Choroid plexus epithelial cell (primary cell): ENCODE measurements at regions not wholly inside any gene's neighbourhood (a gene's known extent, or its start where the extent isn't known, plus 50 kb on each side); places are given as distances from the start of the nearest gene placed in this dataset.

ENCODE experiments used
- DNase-seq: peaks from one replicate; pipeline ENCODE4 v3.0.0-alpha.2; 2010; ENCODE audit warnings: low read depth
- H3K4me3 ChIP-seq: 2 replicates; pipeline ENCODE4 v1.5.1; 2011; ENCODE audit warnings: low read depth, mild to moderate bottlenecking, control low read depth, low read length, moderate library complexity
- CTCF ChIP-seq: conservative IDR thresholded peaks from 2 replicates; pipeline ENCODE4 v1.5.1; 2011; ENCODE audit warnings: low read depth, mild to moderate bottlenecking, control low read depth, inconsistent platforms, low read length, moderate library complexity

GRCh38 chr6:139891471-139891870 is 517.0 kb upstream of the CITED2 start:
- no peak for TF ChIP-seq CTCF
- peak; percentile 25 for DNase-seq
- no peak overlapping the region for H3K4me3 ChIP-seq

- no peak for TF ChIP-seq CTCF
- DNase-seq, result peak; percentile 61
- no peak overlapping the region for H3K4me3 ChIP-seq
These were observed 514.3 kb upstream of the CITED2 start for GRCh38 chr6:139888681-139889122.

- H3K4me3 ChIP-seq, result no peak overlapping the region
- no peak for DNase-seq
- TF ChIP-seq CTCF, result no peak
These were observed 512.8 kb upstream of the CITED2 start for GRCh38 chr6:139887275-139887674.

- H3K4me3 ChIP-seq, result no peak overlapping the region
- no peak for DNase-seq
- TF ChIP-seq CTCF, result no peak
These were observed 511.9 kb upstream of the CITED2 start for GRCh38 chr6:139886396-139886795.

GRCh38 chr6:139885909-139886308 is 511.5 kb upstream of the CITED2 start:
- no peak overlapping the region for H3K4me3 ChIP-seq
- no peak for TF ChIP-seq CTCF
- DNase-seq, result no peak

- no peak overlapping the region for H3K4me3 ChIP-seq
- DNase-seq, result peak; percentile 53
- TF ChIP-seq CTCF, result no peak
These were observed 509.3 kb upstream of the CITED2 start for GRCh38 chr6:139883776-139884175.

- DNase-seq, result peak; percentile 78
These were observed 508.7 kb upstream of the CITED2 start for GRCh38 chr6:139882977-139883728.

More at GRCh38 chr6:139882977-139883728, 508.7 kb upstream of the CITED2 start:
- H3K4me3 ChIP-seq, result no peak overlapping the region
- no peak for TF ChIP-seq CTCF
